PC-9 (cell line): ENCODE measurements at regions not wholly inside any gene's neighbourhood (a gene's known extent, or its start where the extent isn't known, plus 50 kb on each side); places are given as distances from the start of the nearest gene placed in this dataset.

Experiments
- CTCF ChIP-seq: fragments of 200-600 bp; sonication (generic); conservative IDR thresholded peaks from 2 replicates; pipeline ENCODE4 v1.6.1; 2017; ENCODE audit warnings: mixed run types, antibody characterized with exemption, mild to moderate bottlenecking, moderate library complexity
- EZH2 ChIP-seq: fragments of 200-600 bp; sonication (generic); IDR thresholded peaks from 2 replicates; pipeline ENCODE4 v1.8.0; 2017; ENCODE audit warnings: antibody characterized with exemption, low read depth

- TF ChIP-seq CTCF (no peak), EZH2 (no peak)
These were observed 62.9 kb upstream of the ATP1A1 start for GRCh38 chr1:116310180-116310579.
